HG02973 (cell line): ENCODE measurements at regions not wholly inside any gene's neighbourhood (a gene's known extent, or its start where the extent isn't known, plus 50 kb on each side); places are given as distances from the start of the nearest gene placed in this dataset.

ENCODE experiments used
- ATAC-seq: cut with Tn5 transposase; IDR thresholded peaks from one replicate; pipeline ENCODE4 v1.9.1; 2021; ENCODE audit warnings: moderate library complexity; ENCODE audit not compliant: unreplicated experiment

DNA sequence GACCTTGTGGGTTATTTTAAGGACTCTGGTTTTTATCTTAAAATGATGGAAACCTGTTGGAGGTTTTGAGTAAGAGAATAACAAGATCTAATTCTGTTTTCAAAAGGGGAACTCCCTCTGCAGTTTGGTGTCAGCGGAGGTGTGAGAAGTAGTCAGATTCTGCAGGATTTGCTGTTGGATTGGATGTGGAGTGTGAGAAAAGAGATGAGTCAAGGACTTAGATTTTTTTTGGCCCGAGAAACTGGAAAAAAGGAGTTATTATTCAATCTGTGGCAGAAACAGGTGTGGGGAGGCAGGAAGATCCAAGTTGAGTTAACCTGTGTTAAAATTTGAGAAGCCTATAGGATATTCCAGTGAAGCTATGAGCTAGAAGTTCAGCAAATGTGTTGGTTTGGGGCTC lies 337.2 kb upstream of the FANCL start:
- no peak for ATAC-seq

- no peak for ATAC-seq
These were observed 333.7 kb upstream of the FANCL start for GRCh38 chr2:58574873-58575272.

DNA sequence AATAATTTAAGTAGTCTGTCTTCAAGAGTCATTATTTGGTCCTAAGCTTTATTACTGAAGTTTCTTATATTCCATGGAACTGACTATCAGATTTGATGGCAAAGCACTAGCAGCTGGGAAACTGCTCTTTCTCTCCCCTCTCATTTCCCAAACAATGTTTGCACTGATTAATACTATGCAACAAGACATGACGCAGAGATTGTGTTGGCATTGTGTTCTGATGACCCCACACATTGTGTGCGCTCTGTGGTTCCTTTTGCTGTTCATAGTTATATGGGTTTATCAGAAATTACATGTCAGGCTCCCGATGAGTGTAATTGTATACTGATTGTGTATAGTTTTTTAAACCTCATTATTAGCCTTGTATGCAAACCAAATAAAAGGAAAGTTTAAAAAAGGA lies 331.6 kb upstream of the FANCL start:
- ATAC-seq = no peak

DNA sequence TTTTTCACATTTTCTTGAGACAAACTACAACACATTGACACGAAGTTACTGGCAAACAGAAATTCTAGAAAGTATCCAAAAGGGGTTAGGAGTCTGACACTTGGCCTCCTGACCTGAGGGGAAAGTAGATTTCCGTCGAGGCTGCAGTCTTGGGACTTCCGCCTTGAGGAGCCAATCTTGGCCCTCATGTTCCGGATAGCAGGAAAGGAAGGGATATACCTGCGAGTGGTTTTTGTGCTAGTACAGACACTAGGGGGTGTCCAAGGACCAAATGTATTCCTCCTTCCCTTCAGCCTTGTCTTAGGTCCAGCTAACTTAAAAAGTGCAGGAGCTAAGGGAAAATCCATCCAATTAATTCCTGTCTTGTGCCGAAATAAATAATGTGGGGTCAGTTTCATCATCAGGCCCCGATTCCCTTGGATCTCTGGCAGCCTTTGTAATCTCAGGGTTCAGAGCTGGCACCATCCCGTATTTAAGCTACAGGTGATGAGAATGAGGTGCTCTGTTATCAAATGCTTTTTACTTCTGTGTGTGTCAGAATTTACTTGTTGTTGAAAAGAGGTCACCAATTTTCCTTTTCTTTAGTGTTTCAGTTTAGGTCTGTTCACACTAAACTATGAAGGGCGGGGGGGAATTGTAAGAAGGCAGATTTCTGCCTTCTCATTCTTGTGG lies 330.2 kb upstream of the FANCL start:
- ATAC-seq = peak; percentile 80

GRCh38 chr2:58569475-58570185 lies 328.5 kb upstream of the FANCL start:
- ATAC-seq = no peak

GRCh38 chr2:58568901-58569300 lies 327.8 kb upstream of the FANCL start:
- no peak for ATAC-seq

- ATAC-seq = no peak
These were observed 321.2 kb upstream of the FANCL start for GRCh38 chr2:58562276-58562675.

- ATAC-seq = no peak
These were observed 319.4 kb upstream of the FANCL start for GRCh38 chr2:58560531-58560930.

GRCh38 chr2:58558881-58559280 lies 317.8 kb upstream of the FANCL start:
- no peak for ATAC-seq

DNA sequence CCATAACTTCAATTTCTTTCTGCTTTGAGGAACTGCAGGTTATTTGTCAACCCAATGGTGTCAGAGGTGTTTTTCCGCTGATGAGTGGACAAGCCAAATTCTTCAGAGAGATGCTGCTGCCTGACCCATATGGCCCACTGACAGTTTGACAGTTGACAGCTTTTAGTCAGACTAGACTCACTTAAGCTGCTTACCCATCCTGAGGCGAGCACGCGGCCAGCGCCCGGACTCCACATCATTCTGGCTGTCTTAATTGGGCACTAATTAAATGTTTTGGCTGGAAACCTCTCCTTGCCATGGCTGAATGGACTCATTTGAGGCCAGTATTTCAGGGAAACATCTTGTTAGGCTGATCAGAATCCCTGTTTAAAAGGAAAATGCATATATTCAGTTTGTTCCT lies 316.1 kb upstream of the FANCL start:
- no peak for ATAC-seq

- ATAC-seq = no peak
These were observed 312.8 kb upstream of the FANCL start for GRCh38 chr2:58553937-58554336.

DNA sequence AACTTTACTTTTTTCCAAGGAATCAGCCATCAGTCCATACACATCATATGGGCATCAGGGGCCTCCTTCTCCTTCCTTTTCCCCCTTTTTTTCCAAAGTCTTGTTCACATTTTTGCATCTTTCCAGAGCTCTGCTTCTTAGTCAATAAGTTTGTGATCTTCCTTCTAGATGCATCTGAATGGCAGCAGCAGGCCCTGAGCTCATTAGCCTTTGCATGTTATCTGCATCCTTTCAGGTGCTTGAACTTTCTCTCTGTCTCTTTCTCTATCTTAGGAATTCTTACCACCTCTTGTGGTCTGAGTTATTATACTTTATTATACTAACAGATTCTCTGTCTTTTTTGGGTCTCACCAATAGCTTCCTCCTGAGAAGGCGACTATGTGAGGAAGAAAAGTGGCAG lies 312.4 kb upstream of the FANCL start:
- no peak for ATAC-seq

DNA sequence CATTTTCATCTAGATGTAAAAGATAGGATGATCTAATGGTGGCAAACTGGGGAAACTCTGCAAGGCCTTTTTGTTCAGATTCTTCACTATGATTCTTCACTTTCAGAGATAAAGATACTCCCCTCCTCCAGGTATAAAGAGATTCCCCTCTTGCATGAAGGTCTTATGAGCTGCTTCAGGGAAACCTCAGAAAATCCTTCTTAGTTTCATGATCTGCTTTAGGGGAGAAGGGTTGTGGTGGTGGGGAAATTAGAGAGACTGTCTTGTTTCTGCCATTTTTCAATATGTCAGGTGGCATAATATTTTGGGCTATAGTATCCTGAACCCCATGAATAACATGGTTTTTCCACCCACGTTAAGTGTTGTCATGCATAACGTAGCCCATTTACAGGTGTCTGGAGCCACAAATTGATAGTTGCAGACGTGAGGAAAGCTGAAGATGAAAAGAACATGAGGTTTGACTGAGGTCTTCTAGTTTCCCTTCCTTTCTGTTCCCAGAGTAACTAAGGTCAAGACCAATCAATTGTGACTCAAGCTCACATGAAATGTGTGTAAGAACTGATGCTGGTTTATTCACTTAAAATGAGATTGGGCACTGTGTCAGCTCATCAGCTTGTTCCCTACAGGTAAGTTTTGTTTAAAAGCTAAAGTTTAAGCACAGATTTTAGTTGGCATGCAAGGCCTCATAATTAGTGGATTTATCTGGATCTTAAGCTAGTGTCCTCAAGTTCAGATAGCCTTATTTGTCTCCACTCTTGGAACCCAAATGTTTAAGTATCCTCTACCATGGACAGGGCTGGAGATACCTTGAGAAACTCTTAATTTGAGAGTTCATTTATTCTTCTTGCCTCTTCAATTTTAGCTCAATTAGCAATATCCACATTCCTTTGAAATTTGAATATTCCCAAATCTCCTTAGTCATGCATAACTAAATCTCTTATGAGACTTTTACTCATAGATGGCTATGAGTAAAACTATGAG lies 304.5 kb upstream of the FANCL start:
- ATAC-seq = no peak

DNA sequence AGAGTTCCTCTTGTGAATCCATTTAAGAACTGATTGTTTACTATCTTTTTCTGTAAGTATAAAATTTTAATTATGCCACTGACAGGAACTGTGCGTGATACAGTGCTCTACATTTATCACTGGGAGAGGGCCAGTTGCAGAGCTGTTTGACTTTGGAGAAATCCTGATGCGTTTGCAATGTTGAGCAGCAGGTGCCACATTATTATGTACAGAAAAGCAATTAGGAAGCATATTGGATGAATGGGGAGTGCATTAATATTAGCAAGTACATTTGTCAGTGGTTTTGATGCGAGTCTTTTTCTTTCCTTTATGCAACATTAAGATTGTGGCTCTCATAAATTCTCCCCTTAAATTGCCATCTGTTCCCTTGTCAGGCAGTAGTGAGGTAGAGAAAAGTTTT lies 302.3 kb upstream of the FANCL start:
- ATAC-seq = no peak

DNA sequence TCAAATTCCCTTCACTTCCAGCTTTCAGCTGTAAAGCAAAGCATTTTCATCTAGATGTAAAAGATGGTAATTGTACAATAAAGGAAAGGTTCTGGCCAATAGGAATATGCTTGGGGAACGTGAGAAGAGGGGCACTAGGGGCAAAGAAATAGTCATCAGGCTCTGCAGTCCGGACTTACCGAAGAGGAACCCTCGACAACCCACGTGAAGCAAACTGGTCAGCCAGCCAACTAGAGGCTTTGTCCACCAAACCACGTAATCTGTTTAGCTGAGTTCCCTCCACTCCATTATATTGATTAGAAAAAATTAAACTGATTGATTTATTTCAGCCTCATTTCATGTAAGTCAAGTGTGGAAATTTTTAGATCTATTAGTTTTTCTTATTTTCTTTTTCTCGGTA lies 300.4 kb upstream of the FANCL start:
- ATAC-seq = no peak

- ATAC-seq = no peak
These were observed 299.6 kb upstream of the FANCL start for GRCh38 chr2:58540681-58541080.

DNA sequence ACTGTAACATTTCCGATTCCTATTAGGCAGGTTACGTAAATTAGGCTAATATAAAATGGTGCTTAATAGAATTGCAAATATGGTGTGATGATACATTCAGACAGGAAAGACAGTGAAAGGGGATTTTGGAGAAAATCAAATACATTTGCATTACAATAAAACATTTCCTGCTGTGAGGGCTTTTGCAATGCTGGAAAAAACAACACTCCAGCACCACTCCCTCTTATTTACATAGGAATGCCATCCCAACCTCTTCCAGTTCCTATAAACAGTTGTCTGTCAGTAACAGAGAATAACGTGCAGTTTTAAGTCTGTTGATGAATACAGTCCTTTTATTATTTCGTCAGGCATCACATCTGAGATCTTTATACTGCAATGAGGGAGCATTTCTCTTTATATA lies 298.8 kb upstream of the FANCL start:
- no peak for ATAC-seq

- no peak for ATAC-seq
These were observed 294.9 kb upstream of the FANCL start for GRCh38 chr2:58535990-58536389.

DNA sequence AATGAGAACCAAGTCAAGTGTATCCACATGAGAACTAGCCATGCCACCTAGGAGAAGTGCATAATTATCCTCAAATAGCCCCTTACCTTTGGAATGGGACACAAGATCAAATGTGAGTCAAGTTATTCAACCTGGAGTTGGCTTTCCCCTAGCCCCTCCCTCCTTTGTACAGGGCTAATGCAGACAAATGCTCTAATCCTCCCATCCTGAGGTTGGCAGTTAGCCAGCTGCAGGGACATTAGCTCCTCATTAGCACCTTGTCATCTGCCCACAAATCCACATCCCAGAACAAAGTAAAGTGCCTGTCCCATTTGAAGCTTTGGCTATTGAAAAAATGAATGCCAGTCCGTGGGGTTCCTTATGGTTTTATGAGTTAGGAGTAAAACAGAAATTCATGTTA lies 294.1 kb upstream of the FANCL start:
- no peak for ATAC-seq

DNA sequence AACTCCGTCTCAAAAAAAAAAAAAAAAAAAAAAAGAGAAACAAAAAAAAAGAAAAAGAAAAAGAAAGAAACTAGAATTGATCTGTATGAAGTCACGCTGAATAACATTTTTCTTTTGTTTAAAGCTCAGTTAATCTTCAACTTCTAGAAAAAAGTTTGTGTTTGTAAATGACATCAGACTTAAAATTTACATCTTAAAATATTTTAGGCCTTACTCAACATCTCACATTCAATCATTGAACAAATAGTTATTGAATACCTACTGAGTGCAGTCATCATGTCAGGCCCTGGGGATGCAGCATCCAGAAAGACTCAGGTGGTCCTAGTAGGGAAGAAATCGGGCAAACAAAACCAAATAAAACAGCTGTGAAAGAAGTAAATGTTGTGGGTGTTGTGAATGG lies 292.3 kb upstream of the FANCL start:
- ATAC-seq = no peak

- no peak for ATAC-seq
These were observed 291.5 kb upstream of the FANCL start for GRCh38 chr2:58532641-58533040.

GRCh38 chr2:58527647-58528046 lies 286.5 kb upstream of the FANCL start:
- no peak for ATAC-seq
